ENCODE measurements at regions not wholly inside any gene's neighbourhood (a gene's known extent, or its start where the extent isn't known, plus 50 kb on each side); places are given as distances from the start of the nearest gene placed in this dataset.
"Not testable (repeated sequence)": the region's sequence is repeated elsewhere in the genome, so short reads cannot be mapped to it uniquely, and the experiment has no call there.

DNA sequence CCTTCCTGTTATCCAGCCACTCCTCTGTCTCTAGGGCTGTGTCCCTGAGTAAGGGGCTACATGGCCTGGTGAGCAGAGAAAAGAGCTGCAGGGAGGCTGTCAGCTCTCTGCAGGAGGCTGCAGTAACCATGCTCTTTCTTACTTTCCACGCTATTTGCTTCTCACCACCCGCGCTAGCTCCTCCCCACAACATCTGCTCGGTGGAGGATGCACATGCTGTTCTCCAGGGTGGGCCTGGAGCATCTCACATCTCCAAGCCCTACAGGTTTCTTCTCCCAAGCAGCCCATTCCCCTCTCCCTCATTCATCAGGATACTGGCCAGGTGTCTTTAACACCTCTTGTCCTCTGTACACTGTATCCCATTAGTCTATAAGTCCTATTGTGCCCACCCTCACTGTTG, 103.8 kb downstream of the IER5 start:
- no peak for DNase-seq (ENCODE audit: low read depth in 1 of 2, low spot score in 1 of 2)

DNA sequence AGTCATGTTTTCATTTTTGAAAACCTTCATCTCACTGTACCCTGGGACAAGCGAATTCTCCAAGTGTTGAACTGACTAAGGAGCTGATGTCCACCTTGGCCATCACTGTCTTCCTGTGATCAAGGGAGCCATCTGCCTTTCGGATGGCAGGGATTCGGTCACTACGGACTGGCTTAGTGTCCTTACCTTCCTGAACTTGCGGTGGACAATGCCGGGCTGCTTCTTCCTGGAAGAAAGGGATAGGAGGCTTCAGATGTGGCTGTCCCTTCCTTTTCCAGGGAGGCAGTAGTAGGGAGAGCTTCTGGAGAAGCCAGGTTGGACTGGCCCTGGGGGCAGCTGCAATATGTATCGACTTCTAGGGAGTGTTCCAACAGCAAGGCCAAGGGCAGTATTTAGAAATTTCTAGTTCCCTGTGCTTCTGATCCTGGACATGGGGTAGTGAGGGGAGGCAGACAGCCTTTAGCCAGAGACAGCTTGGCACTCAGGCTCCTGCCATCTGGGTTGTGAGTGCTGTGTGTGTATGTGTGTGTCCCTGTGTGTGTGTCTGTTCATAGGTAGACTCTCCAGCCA, 114.6 kb downstream of the IER5 start:
- no peak for DNase-seq (ENCODE audit: low read depth in 1 of 2, low spot score in 1 of 2)

DNA sequence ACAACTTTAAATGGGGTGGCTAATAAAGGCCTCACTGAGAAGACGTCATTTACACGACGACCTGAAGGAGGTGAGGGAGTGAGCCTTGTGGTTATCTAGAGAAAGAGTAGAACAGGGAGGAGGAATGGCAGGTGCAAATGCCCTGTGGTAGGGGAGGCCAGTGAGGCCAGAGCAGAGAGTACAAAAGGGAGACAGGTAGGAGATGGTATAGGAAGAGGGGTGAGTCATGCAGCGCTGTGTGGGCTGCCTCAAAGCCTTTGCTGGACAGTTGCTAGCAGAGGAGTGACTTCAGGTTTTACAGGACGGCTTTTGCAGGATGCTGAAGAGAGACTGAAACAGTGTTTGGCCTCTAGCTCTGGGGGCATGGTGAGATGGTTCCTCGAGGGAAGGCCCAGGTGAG, 116.0 kb downstream of the IER5 start:
- DNase-seq (ENCODE audit: low read depth in 1 of 2, low spot score in 1 of 2): no peak

DNA sequence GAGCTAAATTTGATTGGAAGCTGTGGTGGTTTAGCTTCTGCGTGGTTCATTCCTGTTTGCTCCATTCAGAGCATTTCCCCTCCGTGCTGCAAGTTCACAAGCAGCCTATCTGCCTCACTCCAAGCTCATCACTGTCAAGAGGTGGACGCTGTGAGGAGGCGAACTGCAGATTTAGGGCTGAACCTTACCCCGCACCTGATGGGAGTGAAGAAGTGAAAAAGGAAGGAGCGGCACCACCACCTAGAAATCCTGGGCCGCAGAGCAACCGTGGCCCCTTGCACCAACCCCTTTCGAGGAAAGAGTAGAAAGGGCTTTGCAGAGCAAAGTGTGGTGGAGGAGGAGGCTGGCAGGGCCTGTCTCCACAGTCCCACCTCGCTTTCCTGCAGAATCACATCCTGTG, 117.4 kb downstream of the IER5 start:
- DNase-seq (ENCODE audit: low read depth in 1 of 2, low spot score in 1 of 2): no peak

DNA sequence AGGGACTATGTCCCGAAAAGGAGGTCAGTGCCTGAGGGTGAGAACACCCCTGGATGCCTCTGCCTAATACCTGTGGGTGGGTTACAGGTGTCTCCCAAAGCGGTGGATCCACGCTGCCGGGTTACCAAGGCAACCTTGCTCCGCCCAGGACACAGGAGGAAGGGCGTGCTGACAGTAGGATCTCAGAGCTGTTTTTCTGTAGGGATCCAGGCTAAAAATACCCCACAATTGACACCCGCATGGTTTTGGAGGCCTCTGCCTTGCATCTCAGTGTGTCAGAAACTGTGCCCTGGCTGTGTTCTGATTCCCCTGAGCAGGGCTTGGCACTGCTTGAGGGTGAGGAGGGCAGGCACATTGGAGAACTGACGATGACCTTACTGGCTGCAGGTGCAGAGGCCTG, 118.0 kb downstream of the IER5 start:
- DNase-seq (ENCODE audit: low read depth in 1 of 2, low spot score in 1 of 2): no peak

DNA sequence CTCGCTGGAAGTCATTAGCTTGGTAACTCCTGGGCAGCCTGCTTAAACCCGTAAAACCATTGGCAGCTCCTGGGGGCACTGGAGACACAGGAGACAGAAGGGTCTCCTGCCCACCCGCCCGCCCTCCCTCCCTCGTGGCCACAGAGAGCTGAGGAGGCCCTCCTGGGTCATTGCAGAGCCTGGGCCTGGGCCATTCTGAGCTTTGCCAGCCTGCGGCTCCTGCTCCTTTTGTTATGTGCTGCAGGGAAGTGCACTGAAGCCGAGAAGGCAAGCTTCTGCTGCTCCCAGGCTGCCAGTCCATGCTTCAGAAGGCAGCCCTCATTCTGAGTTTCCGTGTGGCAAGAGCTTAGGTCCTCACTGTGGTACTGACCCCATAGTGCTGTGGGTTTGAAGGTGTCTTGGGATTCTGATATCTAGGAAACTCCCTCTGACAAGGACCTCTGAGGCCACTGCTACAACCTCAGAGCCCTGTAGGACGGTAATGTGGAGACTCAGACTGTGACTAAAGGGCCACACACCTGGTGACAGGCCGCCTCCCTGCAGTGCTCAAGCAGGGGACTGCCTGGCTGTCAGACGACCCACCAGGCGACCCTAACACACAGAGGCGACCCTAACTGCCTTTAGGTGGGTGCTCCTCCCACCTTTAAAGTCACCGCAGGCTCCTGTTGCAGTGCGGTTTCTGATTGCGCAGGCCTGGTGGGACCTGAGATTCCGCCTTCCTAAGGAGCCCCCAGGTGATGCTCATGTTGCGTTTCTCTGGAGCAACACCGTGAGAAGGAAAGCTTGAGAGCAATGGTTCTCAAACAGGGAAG, 118.7 kb downstream of the IER5 start:
- no peak for DNase-seq (ENCODE audit: low read depth in 1 of 2, low spot score in 1 of 2)

DNA sequence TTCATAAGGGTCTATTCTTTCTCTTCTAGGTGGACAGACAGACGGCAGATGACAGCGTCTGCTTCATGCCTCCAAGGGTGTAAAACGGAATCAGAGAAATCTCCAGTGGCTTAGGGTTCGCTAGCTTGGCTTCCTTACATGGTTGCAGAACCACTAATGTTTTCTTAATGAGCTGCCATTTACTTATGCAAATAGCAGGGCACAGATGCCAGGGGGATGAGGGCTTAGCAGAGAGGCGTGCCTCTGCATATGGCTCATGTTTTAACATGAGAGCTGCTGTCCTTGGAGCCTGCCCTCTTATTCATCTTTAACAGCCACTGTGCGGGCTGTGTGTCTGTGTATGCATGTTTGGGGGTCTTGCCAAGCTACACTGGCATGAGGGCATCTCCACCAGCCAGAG, 119.6 kb downstream of the IER5 start:
- no peak for DNase-seq (ENCODE audit: low read depth in 1 of 2, low spot score in 1 of 2)

DNA sequence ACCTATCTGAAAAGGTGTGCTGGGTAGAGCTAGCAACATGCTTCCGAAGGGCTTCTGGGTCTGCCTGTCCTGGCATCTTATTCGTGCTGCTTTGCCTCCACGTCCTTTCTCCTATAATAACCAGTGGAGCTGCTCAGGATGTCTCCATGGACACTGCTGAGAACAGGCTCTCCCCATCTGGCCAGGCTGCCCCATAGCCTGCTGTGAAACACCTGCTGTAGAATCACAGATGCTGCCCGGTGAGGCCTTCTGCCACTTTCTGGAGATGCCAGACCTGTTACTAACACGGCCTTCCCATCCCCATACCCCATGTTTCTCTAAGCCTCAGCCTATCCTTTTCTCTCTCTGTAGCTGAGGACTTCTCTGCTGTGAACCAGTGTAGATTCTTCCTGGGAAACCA, 120.5 kb downstream of the IER5 start:
- no peak for DNase-seq (ENCODE audit: low read depth in 1 of 2, low spot score in 1 of 2)

DNA sequence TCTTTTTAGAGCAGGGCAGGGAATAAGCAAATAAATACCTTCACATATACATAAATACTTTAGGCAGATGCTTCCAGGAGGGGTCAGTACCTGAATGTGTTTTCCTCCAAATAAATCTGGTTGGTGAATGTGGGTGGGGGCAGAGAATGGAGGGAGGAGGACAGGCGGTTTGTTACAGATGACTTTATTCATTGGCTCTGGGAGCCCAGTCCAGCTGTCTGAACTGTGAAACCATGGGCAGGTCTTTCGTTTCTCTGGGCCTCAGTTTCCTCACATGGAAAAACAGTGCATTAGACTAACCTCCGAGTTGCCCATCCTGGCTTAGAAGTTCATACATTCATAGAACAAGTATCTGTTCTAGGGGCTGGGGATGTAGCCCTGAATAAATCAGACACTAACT, 124.6 kb downstream of the IER5 start:
- no peak for DNase-seq (ENCODE audit: low read depth in 1 of 2, low spot score in 1 of 2)

DNA sequence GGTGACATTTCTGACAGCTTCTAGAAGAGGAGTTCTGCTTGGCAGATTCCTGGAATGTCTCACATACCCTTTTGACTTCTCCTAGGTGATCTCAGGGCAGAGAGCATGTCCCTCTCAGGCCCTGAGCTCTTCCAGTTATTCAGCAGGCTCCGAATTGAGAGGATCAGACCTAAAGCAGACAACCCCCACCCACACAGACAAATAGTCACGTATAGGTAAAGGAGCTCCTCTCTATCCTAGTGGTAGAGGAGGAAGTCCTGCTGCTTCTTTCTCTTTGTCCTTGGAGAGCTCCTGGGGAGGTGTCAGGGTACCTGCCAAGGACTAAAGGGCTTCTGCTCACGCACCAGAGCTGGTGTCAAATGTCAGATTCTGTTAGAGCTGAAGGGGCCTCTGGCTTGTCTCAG, 128.1 kb downstream of the IER5 start:
- no peak for DNase-seq (ENCODE audit: low read depth in 1 of 2, low spot score in 1 of 2)

DNA sequence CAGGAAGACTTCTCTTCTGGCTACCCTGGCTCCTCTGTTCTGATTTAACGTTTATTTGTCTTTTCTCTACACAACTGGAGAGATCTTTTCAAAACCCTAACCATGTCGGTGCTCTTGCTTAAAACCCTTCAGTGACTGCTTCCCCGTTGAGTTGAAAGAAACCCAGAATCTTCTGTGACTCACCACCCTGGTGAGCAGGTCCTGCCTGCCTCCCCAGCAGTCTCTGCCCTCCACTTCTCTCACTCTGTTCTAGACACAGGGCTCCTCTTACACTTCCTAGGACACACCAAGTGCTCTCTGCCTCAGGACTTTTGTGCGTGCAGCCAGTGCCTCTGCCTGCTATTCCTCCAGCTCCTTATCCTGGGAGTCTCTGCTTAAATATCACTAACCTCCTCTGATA, 131.4 kb downstream of the IER5 start:
- DNase-seq (ENCODE audit: low read depth in 1 of 2, low spot score in 1 of 2): no peak

DNA sequence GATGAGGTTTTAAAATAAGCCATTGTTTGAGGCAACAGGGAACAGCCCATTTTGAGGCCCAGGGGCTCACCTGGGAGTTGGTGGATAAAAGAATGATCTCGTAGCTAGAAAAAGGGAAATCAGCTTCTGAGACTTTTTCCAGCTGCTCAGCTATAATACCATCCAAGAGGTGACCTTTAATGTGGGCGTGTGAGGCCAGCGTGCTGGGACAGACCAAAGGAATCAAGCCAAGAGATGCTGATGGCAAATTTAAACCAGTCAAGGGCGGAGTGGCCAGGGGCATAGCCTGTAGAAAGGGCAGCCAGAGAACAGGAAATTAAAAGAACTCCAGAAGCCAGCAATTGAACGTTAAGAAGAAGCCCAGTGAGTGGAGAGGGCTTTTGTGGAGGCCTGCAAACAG, 132.6 kb downstream of the IER5 start:
- DNase-seq (ENCODE audit: low read depth in 1 of 2, low spot score in 1 of 2): no peak

DNA sequence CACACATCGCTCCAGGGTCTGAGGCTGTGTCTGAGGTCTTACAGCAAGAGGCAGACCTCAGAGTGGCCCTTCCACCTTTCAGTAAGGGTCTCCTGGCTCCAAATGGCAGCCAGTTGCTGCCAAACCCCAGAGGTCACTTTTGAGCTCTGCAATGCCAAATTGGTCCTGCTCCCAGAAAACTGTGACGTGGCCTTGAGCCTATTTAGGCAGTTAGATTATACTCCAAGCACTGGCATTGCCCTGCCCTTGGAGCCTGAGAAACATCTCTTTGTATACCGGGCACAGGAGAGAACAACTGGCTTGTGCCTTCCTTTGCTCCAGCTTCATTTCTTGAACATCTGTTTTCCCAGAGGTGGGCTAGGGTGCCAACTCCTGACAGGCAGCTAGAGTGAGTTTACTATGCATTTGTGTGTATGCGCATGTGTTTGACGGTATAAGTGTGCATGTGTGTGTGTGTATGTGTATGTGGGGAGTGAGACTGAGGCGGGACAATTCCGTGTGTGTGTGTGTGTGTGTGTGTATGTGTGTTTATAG, 134.5 kb downstream of the IER5 start:
- no peak for DNase-seq (ENCODE audit: low read depth in 1 of 2, low spot score in 1 of 2)

DNA sequence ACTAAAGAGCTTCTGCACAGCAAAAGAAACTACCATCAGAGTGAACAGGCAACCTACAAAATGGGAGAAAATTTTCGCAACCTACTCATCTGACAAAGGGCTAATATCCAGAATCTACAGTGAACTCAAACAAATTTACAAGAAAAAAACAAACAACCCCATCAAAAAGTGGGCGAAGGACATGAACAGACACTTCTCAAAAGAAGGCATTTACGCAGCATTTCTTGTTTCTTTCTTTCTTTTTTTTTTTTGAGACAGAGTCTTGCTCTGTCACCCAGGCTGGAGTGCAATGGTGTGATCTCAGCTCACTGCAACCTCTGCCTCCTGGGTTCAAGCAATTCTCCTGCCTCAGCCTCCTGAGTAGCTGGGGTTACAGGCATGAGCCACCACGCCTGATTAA, 138.2 kb downstream of the IER5 start:
- DNase-seq (ENCODE audit: low read depth in 1 of 2, low spot score in 1 of 2): not testable (repeated sequence)

DNA sequence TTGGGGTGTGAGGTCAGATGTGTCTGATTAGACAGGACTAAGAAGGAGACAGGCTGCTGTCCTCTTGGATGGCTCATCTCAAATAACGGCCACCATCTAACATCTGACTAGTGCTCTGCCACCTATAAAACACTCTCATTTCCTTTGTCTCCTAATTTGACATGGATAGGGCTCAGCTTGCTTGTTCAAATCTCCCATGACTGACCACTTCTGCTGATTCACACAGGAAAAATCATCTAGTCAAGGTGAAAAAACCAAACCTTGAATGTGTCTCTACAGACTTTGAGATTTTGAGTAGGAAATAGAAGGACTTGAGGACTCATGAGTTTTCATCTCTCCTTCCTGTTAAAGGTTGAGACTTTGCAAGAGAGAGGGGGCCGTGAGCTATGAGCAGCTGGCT, 150.6 kb downstream of the IER5 start:
- no peak for DNase-seq (ENCODE audit: low read depth in 1 of 2, low spot score in 1 of 2)

DNA sequence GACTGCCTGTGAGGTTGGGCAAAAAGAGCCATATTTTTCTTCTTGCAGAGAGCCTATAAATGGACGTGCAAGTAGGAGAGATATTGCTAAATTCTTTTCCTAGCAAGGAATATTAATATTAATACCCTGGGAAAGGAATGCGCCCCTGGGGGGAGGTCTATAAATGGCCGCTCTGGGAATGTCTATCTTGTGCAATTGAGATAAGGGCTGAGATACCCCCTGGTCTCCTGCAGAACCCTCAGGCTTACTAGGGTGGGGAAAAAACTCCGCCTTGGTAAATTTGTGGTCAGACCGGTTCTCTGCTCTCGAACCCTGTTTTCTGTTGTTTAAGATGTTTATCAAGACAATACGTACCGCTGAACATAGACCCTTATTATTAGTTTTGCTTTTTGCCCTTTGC, 157.8 kb downstream of the IER5 start:
- not testable (repeated sequence) for DNase-seq (ENCODE audit: low read depth in 1 of 2, low spot score in 1 of 2)

DNA sequence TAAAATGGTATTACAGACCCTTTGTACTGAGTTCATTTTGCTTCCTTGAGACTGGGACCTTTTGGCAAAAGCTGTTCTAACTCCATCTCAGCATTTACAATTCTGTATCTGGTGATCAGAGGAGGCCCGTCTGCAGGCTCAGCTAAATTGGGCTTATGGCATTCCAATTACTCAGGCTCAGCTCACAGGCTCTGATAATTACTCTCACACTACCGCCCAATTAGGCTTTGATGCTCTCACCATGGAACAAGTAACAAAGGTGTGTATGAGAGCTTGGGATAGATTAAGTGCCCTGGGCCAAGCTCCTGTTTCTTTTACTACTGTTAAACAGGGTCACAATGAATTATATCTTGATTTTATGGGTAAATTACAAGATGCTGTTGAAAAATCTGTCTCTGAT, 159.9 kb downstream of the IER5 start:
- DNase-seq (ENCODE audit: low read depth in 1 of 2, low spot score in 1 of 2): not testable (repeated sequence)

DNA sequence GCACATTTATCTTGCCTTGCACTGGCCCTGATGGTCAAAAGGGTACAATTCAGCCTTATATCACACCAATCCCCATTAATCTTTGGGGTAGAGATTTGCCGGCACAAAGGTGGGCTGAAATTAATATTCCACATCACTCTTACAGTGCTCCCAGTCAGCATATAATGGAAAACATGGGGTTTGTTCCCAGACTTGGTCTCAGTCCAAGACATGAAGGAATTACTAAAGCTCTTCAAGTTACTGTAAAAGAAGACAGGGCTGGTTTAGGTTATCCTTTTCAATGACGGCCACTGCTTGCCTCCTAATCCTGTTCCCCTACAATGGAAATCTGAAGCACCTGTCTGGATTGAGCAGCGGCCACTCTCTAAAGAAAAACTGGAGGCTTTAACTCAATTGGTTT, 160.7 kb downstream of the IER5 start:
- DNase-seq (ENCODE audit: low read depth in 1 of 2, low spot score in 1 of 2): no peak

DNA sequence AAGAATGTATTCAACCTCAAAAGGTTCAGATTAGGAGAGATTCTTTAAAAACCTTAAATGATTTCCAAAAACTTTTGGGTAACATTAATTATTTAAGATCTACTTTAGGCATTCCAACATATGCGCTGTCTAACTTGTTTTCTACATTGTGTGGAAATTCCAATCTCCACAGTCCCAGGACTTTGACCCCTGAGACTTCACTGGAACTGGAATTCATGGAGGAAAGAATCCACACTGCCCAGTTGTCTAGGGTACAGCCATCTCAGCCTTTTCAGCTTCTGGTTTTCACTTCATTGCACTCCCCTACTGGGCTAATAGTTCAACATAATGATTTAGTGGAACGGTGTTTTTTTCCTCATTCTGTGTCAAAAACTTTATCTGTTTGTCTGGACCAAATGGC, 161.5 kb downstream of the IER5 start:
- no peak for DNase-seq (ENCODE audit: low read depth in 1 of 2, low spot score in 1 of 2)

DNA sequence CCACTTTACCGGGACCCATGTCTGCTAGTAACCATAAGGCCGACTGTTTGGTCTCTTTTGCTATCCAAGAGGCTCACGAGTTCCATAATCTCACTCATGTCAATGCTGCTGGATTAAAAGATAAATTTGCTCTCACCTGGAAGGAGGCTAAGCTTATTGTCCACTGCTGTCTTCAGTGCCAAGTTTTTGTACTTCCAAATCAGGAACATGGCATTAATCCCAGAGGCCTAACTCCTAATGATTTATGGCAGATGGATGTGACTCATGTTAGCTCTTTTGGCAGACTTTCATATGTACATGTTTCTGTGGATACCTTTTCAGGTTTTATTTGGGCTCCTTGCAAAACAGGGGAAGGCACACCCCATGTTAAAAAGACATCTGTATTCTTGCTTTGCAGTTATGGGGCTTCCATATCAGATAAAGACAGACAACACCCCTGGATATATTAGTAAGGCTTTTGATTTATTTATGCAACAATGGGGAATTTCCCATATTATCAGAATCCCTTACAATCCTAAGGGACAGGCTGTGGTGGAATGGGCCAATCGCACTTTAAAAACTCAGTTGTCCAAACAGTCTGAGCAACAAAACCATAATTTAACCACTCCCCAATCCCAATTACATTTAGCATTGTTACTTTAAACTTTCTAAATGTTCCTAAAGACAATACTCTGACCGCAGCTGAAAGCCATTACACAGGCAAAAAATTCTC, 162.7 kb downstream of the IER5 start:
- no peak for DNase-seq (ENCODE audit: low read depth in 1 of 2, low spot score in 1 of 2)

DNA sequence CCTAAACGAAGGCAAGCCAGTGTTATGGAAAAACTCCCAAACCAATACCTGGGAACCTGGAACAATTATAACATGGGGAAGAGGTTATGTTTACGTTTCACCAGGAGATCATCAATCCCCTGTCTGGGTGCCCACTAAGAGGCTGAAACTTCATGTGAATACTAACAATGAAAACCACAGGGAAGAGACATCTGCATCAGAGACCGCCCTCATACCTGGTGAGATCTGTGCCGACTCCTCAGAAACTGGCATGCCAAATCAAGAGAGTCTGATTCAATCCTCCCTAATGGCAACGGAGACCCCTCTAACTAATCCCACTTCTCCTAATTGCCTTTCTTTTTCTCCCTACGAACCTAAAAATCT, 163.2 kb downstream of the IER5 start:
- no peak for DNase-seq (ENCODE audit: low read depth in 1 of 2, low spot score in 1 of 2)

DNA sequence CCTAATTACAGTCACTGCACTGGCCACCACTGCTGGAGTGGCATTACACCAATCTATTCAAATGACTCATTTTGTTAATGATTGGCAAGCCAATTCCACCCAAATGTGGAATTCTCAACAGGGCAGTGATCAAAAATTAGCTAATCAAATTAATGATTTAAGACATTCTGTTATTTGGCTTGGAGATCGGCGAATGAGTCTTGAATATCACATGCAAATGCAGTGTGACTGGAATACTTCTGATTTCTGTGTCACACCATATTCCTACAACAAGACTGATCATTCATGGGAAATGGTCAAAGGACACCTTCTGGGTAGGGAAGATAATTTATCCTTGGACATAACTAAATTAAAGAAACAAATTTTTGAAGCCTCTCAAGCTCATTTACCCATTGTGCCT, 165.1 kb downstream of the IER5 start:
- not testable (repeated sequence) for DNase-seq (ENCODE audit: low read depth in 1 of 2, low spot score in 1 of 2)
